ENCODE measurements at regions not wholly inside any gene's neighbourhood (a gene's known extent, or its start where the extent isn't known, plus 50 kb on each side); places are given as distances from the start of the nearest gene placed in this dataset.

- TF ChIP-seq EZH2 (IDR thresholded peaks at IDR 0.05) (no peak), POLR2AphosphoS5 (IDR thresholded peaks at IDR 0.05; ENCODE audit: borderline replicate concordance, low read depth, low read length) (no peak)
Observed at GRCh38 chr13:109436841-109437240, 349.5 kb downstream of the IRS2 start.

Measured in SK-N-MC (cell line).